IPS-NIHi7 (cell line): ENCODE measurements at regions not wholly inside any gene's neighbourhood (a gene's known extent, or its start where the extent isn't known, plus 50 kb on each side); places are given as distances from the start of the nearest gene placed in this dataset.
"Not testable (repeated sequence)": the region's sequence is repeated elsewhere in the genome, so short reads cannot be mapped to it uniquely, and the experiment has no call there.

Source experiments
- DNase-seq: peaks from one replicate; pipeline ENCODE4 v3.0.0; 2012; ENCODE audit warnings: mixed read lengths; ENCODE audit errors: extremely low spot score

- DNase-seq: no peak
Measured at GRCh38 chr20:7760247-7761031, 179.8 kb downstream of the HAO1 start.

GRCh38 chr20:7765221-7765620 is 175.0 kb downstream of the HAO1 start:
- no peak for DNase-seq

GRCh38 chr20:7770046-7770445 is 170.2 kb downstream of the HAO1 start:
- no peak for DNase-seq

DNA sequence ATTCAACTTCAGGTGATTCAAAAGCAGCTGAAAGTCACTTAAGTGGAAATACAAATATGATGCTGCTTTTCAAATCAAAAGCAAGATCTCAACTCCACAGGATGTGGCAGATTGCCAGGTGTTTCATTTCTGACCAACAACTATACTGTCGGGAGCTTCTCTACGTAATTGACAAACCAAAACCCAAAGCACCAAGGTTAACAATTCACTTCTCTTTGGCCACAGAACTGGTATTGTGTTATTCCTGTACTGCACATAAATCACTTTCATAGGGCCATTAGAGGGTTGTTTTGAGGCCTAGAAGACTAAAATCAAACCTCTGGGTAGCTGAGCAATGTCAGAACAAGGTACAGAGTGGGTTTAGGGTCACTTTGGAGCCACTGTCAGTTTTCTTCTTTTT is 169.7 kb downstream of the HAO1 start:
- no peak for DNase-seq

- no peak for DNase-seq
Measured at GRCh38 chr20:7772371-7772770, 167.9 kb downstream of the HAO1 start.

- DNase-seq: no peak
Measured at GRCh38 chr20:7773511-7773910, 166.7 kb downstream of the HAO1 start.

- DNase-seq: no peak
Measured at GRCh38 chr20:7775072-7775471, 165.2 kb downstream of the HAO1 start.

GRCh38 chr20:7776148-7776547 is 164.1 kb downstream of the HAO1 start:
- DNase-seq: no peak

- no peak for DNase-seq
Measured at GRCh38 chr20:7790189-7790588, 150.1 kb downstream of the HAO1 start.

GRCh38 chr20:7792150-7792869 is 147.9 kb downstream of the HAO1 start:
- no peak for DNase-seq

DNA sequence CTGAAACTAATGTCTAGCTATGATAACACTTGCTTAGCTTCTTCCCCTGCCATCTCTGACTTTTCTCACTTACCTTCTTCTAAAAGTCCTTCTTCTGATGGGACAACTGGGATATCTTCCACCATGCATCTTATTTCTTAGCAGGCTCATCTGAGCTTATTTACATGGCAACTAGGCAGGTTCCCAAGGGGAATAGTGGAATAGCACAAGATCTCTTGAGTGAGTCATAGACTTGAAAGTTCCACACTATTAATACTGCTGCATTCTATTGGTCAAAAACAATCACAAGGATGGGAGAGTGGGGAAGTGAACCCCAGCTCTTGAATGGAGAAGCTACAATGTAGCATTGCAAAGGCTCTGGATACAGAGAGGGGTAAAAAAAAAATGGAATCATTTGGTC is 142.1 kb downstream of the HAO1 start:
- DNase-seq: no peak

GRCh38 chr20:7799862-7800261 is 140.4 kb downstream of the HAO1 start:
- no peak for DNase-seq

DNA sequence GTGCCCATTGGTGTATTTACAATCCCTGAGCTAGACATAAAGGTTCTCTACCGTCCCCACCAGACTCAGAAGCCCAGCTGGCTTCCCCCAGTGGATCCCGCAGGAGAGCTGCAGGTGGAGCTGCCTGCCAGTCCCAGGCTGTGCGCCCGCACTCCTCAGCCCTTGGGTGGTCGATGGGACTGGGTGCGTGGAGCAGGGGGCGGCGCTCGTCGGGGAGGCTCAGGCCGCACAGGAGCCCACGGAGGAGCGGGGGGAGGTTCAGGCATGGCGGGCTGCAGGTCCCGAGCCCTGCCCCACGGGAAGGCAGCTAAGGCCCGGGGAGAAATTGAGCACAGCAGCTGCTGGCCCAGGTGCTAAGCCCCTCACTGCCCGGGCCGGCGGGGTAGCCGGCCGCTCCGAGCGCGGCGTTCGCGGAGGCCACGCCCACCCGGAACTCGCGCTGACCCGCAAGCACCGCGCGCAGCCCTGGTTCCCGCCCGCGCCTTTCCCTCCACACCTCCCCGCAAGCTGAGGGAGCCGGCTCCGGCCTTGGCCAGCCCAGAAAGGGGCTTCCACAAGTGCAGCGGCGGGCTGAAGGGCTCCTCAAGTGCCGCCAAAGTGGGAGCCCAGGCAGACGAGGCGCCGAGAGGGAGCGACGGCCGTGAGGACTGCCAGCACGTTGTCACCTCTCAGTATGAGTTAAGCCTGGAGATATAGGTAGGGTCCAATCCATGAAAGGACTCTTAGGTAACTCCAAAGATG is 136.7 kb downstream of the HAO1 start:
- DNase-seq: not testable (repeated sequence)

- no peak for DNase-seq
Measured at GRCh38 chr20:7806831-7807230, 133.4 kb downstream of the HAO1 start.

- DNase-seq: no peak
Measured at GRCh38 chr20:7817286-7817685, 123.0 kb downstream of the HAO1 start.

- DNase-seq: no peak
Measured at GRCh38 chr20:7818477-7818876, 121.8 kb downstream of the HAO1 start.

- no peak for DNase-seq
Measured at GRCh38 chr20:7820897-7821296, 119.4 kb downstream of the HAO1 start.

- DNase-seq: no peak
Measured at GRCh38 chr20:7822772-7823171, 117.5 kb downstream of the HAO1 start.

DNA sequence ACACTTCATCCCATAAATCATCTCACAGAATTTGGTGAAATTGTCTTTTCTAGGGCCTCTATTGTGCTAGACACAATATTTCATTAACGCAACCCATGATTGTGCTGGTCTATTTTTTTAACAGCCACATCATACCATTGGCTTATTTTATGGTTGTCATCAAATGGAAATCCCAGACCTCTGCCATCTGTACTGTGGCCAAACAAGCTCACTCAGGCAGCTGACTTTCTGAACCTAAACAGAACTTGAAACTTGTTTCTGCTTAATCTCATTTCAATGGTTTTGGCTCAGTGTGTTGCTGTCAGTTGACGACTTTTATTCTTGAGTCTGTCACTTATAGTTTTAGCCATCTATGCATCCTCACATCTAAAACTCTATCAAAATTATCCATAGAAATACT is 111.8 kb downstream of the HAO1 start:
- no peak for DNase-seq

DNA sequence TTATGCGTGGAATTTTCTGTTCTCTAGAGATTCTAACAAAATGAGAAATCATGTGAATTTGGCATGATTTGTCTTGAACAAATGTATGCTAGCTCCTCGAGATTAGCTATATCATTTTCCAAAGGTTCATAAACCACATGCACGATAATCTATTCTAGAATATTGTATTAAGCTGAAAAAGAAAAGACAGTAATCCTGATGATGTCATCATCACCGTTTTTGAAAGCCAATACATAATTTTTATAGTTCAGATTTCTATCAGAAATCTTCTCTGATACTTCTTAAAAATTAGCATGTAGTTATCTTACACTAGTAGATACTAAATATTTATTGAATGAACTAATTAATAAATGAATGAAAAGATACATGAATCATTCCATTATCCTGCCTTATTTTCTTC is 111.2 kb downstream of the HAO1 start:
- no peak for DNase-seq

- no peak for DNase-seq
Measured at GRCh38 chr20:7829776-7830175, 110.5 kb downstream of the HAO1 start.
